ENCODE measurements at regions not wholly inside any gene's neighbourhood (a gene's known extent, or its start where the extent isn't known, plus 50 kb on each side); places are given as distances from the start of the nearest gene placed in this dataset.
"Not testable (repeated sequence)": the region's sequence is repeated elsewhere in the genome, so short reads cannot be mapped to it uniquely, and the experiment has no call there.

DNA sequence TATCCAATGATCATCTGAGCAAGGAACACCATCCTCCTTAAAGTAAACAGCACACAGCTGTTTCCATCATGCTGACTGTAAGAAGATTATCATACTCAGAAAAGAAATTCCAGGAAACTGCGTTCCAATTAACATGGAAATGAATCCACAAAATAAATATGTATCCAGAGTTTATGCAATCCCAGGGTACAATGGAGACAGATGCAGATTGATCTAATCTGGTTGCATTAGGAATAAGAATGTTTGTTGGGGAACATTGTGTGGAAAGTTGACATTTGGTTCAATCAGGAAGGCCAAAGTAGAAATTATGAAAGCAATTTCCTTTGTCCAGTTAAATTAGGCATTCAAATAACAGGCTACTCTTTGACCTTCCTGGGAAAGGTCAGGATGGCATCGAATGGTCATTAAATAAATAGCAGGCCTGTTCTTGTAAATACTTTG is 236.9 kb upstream of the AMIGO2 start:
- no peaks in the 10 kb centered on the region for H3K27me3 ChIP-seq
- H3K4me1 ChIP-seq, result peaks cover 19% of the 10 kb centered on the region
- no peaks in the 10 kb centered on the region for H3K9me3 ChIP-seq
- no peak overlapping the region; the same call in 1 of the 2 replicates for H3K27ac ChIP-seq
- no peak overlapping the region for H3K9ac ChIP-seq
- no peak overlapping the region for H3K4me3 ChIP-seq
- TF ChIP-seq Cebpa-rat (IDR thresholded peaks at IDR 0.05), result no peak
- no peaks in the 10 kb centered on the region for H4K20me1 ChIP-seq
- H3K36me3 ChIP-seq, result no peaks in the 10 kb centered on the region
- H3K4me2 ChIP-seq, result peak overlapping the region; percentile 65

DNA sequence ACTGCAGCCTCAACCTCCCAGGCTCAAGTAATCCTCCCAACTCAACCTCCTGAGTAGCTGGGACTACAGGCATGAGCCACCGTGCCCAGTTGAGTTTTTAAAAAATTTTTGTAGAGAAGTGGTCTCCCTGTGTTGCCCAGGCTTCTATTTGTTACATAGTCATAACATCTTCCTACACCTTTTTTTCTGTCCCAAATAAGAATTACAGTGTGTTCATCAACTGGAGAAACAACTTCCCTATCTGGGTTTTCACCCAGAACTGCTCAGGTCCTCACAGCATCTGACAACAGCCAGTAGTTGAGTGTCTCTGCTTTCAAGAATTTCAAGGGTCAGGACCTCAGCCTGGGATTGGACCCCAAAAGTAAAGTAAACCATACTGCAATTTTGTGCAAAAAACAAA is 235.2 kb upstream of the AMIGO2 start:
- H3K4me2 ChIP-seq, result no peak overlapping the region
- no peak overlapping the region for H3K9ac ChIP-seq
- H3K9me3 ChIP-seq, result no peaks in the 10 kb centered on the region
- H3K4me1 ChIP-seq, result peaks cover 19% of the 10 kb centered on the region
- TF ChIP-seq Cebpa-rat (IDR thresholded peaks at IDR 0.05), result no peak
- no peak overlapping the region for H3K27ac ChIP-seq
- H3K27me3 ChIP-seq, result no peaks in the 10 kb centered on the region
- H4K20me1 ChIP-seq, result no peaks in the 10 kb centered on the region
- H3K4me3 ChIP-seq, result no peak overlapping the region
- H3K36me3 ChIP-seq, result no peaks in the 10 kb centered on the region

DNA sequence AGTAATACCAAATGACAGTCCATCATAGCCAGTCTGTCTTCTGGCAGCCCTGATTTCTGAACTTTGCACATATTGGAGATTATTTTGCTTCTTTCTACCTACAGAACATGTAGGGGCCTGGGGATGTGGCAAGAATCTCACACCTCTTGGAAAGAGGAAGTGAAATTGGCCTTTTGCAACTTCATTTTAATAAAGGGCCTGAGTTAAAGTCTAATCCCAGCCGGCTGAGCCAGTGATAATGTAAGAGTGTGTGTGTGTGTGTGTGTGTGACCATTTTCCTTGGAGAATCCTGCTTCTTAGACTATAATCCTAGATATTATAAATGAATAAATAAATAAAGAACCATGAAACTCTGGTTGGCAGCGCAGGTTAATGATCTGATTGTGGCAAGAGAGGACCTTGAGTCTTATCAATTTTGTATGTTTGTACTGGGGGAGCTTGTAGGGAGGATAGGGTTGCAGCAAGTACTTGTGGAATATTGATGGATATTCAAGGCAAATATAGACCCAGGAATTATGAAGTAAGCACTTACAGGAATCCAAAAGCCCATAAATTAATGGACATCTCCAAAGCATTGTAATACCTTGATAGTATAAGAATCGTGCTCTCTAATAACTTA is 233.2 kb upstream of the AMIGO2 start:
- Histone ChIP-seq H3K9ac (no peak overlapping the region), H3K9me3 (no peaks in the 10 kb centered on the region), H3K4me3 (no peak overlapping the region), H3K4me2 (no peak overlapping the region), H3K36me3 (no peaks in the 10 kb centered on the region), H3K27me3 (no peaks in the 10 kb centered on the region), H3K27ac (no peak overlapping the region), H4K20me1 (no peaks in the 10 kb centered on the region), H3K4me1 (peaks cover 12% of the 10 kb centered on the region)
- TF ChIP-seq Cebpa-rat (IDR thresholded peaks at IDR 0.05), result no peak

DNA sequence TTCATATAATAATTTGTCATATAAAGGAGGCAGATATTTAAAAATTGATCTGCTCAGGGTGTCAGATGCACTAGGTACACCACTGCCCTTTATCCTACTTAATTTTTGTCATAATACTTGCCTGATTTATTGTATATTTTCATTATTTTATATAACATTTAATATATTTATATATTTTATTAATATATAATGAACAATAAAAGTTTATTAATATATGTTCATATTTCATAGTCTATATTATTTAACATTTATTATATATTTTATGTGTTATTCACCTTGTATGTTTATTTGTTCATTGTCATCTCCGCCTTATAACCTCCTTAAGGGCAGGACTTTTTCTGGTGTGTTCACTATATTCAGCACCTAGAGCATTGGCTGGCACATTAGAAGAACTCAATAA is 232.4 kb upstream of the AMIGO2 start:
- H3K9ac ChIP-seq, result no peak overlapping the region
- no peak overlapping the region for H3K4me3 ChIP-seq
- no peak overlapping the region for H3K27ac ChIP-seq
- H4K20me1 ChIP-seq, result no peaks in the 10 kb centered on the region
- H3K9me3 ChIP-seq, result no peaks in the 10 kb centered on the region
- H3K4me1 ChIP-seq, result peaks cover 13% of the 10 kb centered on the region
- H3K27me3 ChIP-seq, result no peaks in the 10 kb centered on the region
- H3K36me3 ChIP-seq, result no peaks in the 10 kb centered on the region
- TF ChIP-seq Cebpa-rat (IDR thresholded peaks at IDR 0.05), result no peak
- H3K4me2 ChIP-seq, result no peak overlapping the region

DNA sequence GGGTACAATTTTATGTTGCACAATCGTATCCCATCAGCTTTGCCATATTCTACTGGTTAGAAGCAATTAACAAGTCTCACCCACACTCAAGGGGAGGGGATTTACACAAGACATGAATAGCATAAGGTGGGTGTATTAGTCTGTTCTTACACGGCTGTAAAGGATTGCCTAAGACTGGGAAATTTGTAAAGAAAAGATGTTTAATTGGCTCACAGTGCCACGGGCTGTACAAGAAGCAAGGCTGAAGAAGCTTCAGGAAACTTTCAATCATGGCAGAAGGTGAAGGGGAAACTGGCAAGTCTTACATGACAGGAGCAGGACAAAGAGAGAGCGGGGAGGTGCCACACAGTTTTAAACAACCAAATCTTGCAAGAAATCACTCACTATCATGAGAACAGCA is 231.8 kb upstream of the AMIGO2 start:
- Histone ChIP-seq H3K4me1 (peaks cover 11% of the 10 kb centered on the region), H3K36me3 (no peaks in the 10 kb centered on the region), H3K27ac (no peak overlapping the region), H3K9me3 (0 out of 2 replicates have a peak, but pooled peaks cover 2% of the 10 kb centered on the region), H3K9ac (no peak overlapping the region), H4K20me1 (no peaks in the 10 kb centered on the region), H3K4me2 (no peak overlapping the region), H3K27me3 (no peaks in the 10 kb centered on the region), H3K4me3 (no peak overlapping the region)
- no peak for TF ChIP-seq Cebpa-rat (IDR thresholded peaks at IDR 0.05)

DNA sequence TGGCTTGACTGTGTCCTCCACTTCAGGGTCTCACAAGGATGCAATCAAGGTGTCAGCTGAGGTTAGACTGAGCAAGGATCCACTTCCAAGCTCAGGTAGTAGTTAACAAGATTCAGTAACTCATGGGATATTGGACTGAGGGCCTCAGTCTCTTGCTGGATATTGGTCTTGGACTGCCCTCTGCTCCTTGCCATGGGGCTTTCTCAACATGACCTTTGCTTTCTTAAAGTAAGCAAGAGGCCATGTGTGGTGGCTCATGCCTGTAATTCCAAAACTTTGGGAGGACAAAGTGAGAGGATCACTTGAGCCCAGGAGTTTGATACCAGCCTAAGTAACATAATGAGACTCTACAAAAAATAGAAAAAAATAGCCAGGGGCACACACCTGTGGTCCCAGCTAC is 231.3 kb upstream of the AMIGO2 start:
- H3K36me3 ChIP-seq, result no peaks in the 10 kb centered on the region
- no peak for TF ChIP-seq Cebpa-rat (IDR thresholded peaks at IDR 0.05)
- peaks cover 10% of the 10 kb centered on the region for H3K4me1 ChIP-seq
- peaks cover 8% of the 10 kb centered on the region for H3K9me3 ChIP-seq
- H3K27me3 ChIP-seq, result no peaks in the 10 kb centered on the region
- H3K4me2 ChIP-seq, result no peak overlapping the region
- H3K4me3 ChIP-seq, result no peak overlapping the region
- H4K20me1 ChIP-seq, result no peaks in the 10 kb centered on the region
- H3K27ac ChIP-seq, result no peak overlapping the region
- H3K9ac ChIP-seq, result no peak overlapping the region

DNA sequence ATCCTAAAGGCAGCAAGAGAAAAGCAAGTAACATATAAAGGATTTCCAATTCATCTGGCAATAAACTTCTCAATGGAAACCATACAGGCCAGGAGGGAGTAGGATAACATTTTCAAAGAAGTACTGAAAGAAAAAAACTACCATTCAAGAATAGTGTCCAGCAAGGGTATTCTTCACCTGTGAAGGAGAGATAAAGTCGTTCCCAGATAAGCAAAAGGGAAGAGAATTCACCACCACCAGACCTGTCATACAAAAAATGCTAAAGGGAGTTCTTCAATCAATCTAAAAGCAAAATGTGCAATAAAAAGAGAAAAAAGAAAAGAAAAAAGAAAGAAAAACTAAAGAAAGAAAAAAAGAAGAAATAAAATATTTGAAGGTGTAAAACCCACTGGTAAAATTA is 228.9 kb upstream of the AMIGO2 start:
- H3K9ac ChIP-seq, result no peak overlapping the region
- no peak overlapping the region for H3K27ac ChIP-seq
- TF ChIP-seq Cebpa-rat (IDR thresholded peaks at IDR 0.05), result no peak
- H4K20me1 ChIP-seq, result no peaks in the 10 kb centered on the region
- no peaks in the 10 kb centered on the region for H3K27me3 ChIP-seq
- H3K4me2 ChIP-seq, result no peak overlapping the region
- no peaks in the 10 kb centered on the region for H3K36me3 ChIP-seq
- H3K4me3 ChIP-seq, result no peak overlapping the region
- H3K9me3 ChIP-seq, result peaks cover 9% of the 10 kb centered on the region
- H3K4me1 ChIP-seq, result peaks cover 10% of the 10 kb centered on the region

DNA sequence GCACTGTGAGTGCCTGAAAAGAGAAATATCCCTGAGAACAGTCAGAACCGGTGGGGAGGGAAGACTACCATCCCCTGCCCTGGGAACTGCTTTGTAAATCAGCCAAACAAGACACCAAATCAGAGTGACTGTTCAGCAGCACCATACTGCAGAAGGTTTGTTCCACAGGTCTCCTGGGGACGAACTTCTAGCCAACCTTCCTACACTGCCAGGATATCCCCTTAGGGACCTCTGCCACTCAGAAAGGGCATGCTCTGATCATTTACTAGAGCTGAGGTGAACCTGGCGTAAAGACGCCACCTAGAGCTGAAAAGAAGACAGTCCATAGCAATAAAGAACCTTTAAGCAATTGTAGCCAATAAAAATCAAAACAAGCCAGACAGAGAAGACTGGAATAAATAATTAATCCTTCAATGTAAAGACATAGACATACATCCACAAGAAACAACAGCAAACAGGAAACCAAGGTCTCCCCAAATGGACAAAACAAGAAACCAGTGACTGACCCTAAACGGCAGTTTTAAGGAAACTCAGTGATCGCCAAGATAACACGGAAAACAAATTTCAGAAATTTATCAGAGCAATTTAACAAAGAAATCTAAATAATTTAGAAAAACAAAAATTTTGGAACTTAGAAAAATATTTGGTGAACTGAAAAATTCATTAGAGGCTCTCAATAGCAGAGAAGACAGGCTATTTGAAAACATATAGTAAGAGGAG is 228.1 kb upstream of the AMIGO2 start:
- Histone ChIP-seq H3K27me3 (no peaks in the 10 kb centered on the region), H3K36me3 (no peaks in the 10 kb centered on the region), H3K9me3 (peaks cover 9% of the 10 kb centered on the region), H3K4me2 (peak overlapping the region; percentile 50), H3K9ac (no peak overlapping the region), H3K4me1 (peaks cover 10% of the 10 kb centered on the region), H3K27ac (no peak overlapping the region), H4K20me1 (no peaks in the 10 kb centered on the region), H3K4me3 (no peak overlapping the region)
- no peak for TF ChIP-seq Cebpa-rat (IDR thresholded peaks at IDR 0.05)

DNA sequence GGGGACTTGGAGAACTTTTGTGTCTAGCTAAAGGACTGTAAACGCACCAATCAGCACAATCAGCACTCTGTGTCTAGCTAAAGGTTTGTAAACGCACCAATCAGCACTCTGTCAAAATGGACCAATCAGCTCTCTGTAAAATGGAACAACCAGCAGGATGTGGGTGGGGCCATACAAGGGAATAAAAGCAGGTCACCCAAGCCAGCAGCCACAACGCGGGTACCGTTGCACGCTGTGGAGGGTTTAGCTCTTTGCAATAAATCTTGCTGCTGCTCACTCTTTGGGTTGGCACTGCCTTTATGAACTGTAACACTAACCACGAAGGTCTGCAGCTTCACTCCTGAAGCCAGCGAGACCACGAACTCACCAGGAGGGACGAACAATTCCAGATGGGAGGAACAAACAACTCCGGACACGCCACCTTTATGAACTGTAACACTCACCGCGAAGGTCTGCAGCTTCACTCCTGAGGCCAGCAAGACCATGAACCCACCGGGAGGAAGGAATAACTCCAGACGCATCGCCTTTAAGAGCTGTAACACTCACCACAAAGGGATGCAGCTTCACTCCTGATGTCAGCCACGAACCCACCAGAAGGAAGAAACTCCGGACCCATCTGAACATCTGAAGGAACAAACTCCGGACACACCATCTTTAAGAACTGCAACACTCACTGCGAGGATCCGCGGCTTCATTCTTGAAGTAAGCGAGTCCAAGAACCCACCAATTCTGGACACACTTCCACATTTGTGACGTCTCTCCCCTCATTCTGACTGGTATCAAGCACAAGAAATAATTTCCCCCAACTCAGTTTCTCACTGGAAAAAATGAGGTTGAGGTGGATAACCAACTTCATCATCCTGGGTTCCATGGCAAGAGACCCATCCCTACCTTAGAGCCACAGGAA is 227.3 kb upstream of the AMIGO2 start:
- not testable (repeated sequence) for H3K4me3 ChIP-seq, H3K9me3 ChIP-seq, H3K36me3 ChIP-seq, H3K9ac ChIP-seq, H3K27me3 ChIP-seq, H3K27ac ChIP-seq, H4K20me1 ChIP-seq
- Histone ChIP-seq H3K4me2 (peak overlapping the region; percentile 50), H3K4me1 (peaks cover 10% of the 10 kb centered on the region)

DNA sequence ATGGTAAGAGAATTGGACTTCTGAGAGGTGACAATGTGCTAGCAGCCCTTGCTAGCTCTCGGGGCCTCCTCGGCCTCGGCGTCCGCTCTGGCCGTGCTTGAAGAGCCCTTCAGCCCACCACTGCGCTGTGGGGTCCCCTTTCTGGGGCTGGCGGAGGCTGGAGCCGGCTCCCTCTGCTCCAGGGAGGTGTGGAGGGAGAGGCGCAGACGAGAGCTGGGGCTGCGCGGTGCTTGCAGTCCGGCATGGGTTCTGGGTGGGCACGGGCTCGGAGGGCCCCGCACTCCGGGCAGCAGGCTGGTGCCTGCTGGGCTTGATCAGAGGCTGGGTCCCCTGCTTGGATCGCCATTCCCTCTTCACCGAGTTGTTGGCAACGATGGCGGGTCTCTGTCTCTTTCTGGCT is 226.4 kb upstream of the AMIGO2 start:
- H3K9me3 ChIP-seq, result peaks cover 9% of the 10 kb centered on the region
- no peaks in the 10 kb centered on the region for H3K27me3 ChIP-seq
- H4K20me1 ChIP-seq, result no peaks in the 10 kb centered on the region
- H3K27ac ChIP-seq, result no peak overlapping the region
- H3K36me3 ChIP-seq, result no peaks in the 10 kb centered on the region
- TF ChIP-seq Cebpa-rat (IDR thresholded peaks at IDR 0.05), result no peak
- peaks cover 10% of the 10 kb centered on the region for H3K4me1 ChIP-seq
- H3K9ac ChIP-seq, result no peak overlapping the region
- H3K4me3 ChIP-seq, result no peak overlapping the region
- no peak overlapping the region for H3K4me2 ChIP-seq

All from BLaER1 (cell line).